Mesenchymal stem cell (in vitro differentiated cells and primary cell): ENCODE measurements at regions not wholly inside any gene's neighbourhood (a gene's known extent, or its start where the extent isn't known, plus 50 kb on each side); places are given as distances from the start of the nearest gene placed in this dataset.

ENCODE experiments used
- DNase-seq: peaks from one replicate; pipeline ENCODE4 v3.0.0-alpha.2; 2013
- H2AFZ ChIP-seq: one replicate; pipeline ENCODE4 v1.6.1; 2013; ENCODE audit warnings: low read depth, mild to moderate bottlenecking, control low read depth, inconsistent platforms, low read length, moderate library complexity
- H2AK5ac ChIP-seq: 2 replicates; pipeline ENCODE4 v1.6.1; 2013; ENCODE audit warnings: low read length, moderate library complexity, mild to moderate bottlenecking, inconsistent platforms; ENCODE audit not compliant: severe bottlenecking
- H2BK120ac ChIP-seq: one replicate; pipeline ENCODE4 v1.6.1; 2013; ENCODE audit warnings: low read depth, mild to moderate bottlenecking, inconsistent platforms, low read length, moderate library complexity
- H2BK12ac ChIP-seq, 2 experiments: one replicate each; pipeline ENCODE4 v1.6.1; 2013; ENCODE audit warnings: inconsistent platforms in 2 of 2, low read length in 2 of 2, mild to moderate bottlenecking in 2 of 2, moderate library complexity in 2 of 2, control low read depth in 1 of 2
- H2BK15ac ChIP-seq: one replicate; pipeline ENCODE4 v1.6.1; 2013; ENCODE audit warnings: mild to moderate bottlenecking, low read depth, inconsistent platforms; ENCODE audit not compliant: poor library complexity, severe bottlenecking
- H2BK5ac ChIP-seq: 2 replicates; pipeline ENCODE4 v1.6.1; 2013; ENCODE audit warnings: low read depth, mild to moderate bottlenecking, low read length, control low read depth, inconsistent platforms; ENCODE audit not compliant: poor library complexity, severe bottlenecking
- H3K14ac ChIP-seq, 2 experiments: one replicate each; pipeline ENCODE4 v1.6.1; 2013; ENCODE audit warnings: inconsistent platforms in 2 of 2, low read length in 2 of 2, control low read depth in 1 of 2, mild to moderate bottlenecking in 1 of 2, moderate library complexity in 1 of 2
- H3K18ac ChIP-seq, 2 experiments: one replicate each; pipeline ENCODE4 v1.6.1; 2013; ENCODE audit warnings: inconsistent platforms in 2 of 2, low read length in 2 of 2, control low read depth in 1 of 2, low read depth in 1 of 2, mild to moderate bottlenecking in 1 of 2
- H3K23ac ChIP-seq, 2 experiments: one replicate each; pipeline ENCODE4 v1.6.1; 2013; ENCODE audit warnings: inconsistent platforms in 2 of 2, low read length in 2 of 2, mild to moderate bottlenecking in 2 of 2, moderate library complexity in 2 of 2, control low read depth in 1 of 2
- H3K27ac ChIP-seq: 2 replicates; pipeline ENCODE4 v1.5.1; 2013; ENCODE audit warnings: mild to moderate bottlenecking, moderate library complexity, low read length, control low read depth, inconsistent platforms; ENCODE audit not compliant: poor library complexity, severe bottlenecking
- H3K27me3 ChIP-seq, 2 experiments: 2 replicates each; pipeline versions ENCODE4 v1.6.1 to v1.7.0; 2013; ENCODE audit warnings: low read length in 2 of 2, mild to moderate bottlenecking in 2 of 2, moderate library complexity in 2 of 2, control low read depth in 1 of 2, inconsistent platforms in 1 of 2; ENCODE audit not compliant: control insufficient read depth in 1 of 2, insufficient read depth in 1 of 2
- H3K36me3 ChIP-seq, 2 experiments: 2 replicates each; pipeline versions ENCODE4 v1.6.1 to v1.7.0; 2013; ENCODE audit warnings: low read length in 2 of 2, control low read depth in 1 of 2, inconsistent platforms in 1 of 2, low read depth in 1 of 2, mild to moderate bottlenecking in 1 of 2; ENCODE audit not compliant: insufficient read depth in 2 of 2, control insufficient read depth in 1 of 2
- H3K4ac ChIP-seq, 2 experiments: one replicate each; pipeline ENCODE4 v1.6.1; 2013; ENCODE audit warnings: inconsistent platforms in 2 of 2, low read length in 2 of 2, mild to moderate bottlenecking in 2 of 2, moderate library complexity in 2 of 2, control low read depth in 1 of 2, low read depth in 1 of 2
- H3K4me1 ChIP-seq: 2 replicates; pipeline ENCODE4 v1.6.1; 2013; ENCODE audit warnings: low read depth, low read length, control low read depth; ENCODE audit not compliant: control insufficient read depth, insufficient read depth
- H3K4me2 ChIP-seq: 2 replicates; pipeline ENCODE4 v1.6.1; 2013; ENCODE audit warnings: low read length, mild to moderate bottlenecking, inconsistent platforms; ENCODE audit not compliant: poor library complexity, severe bottlenecking
- H3K4me3 ChIP-seq, 2 experiments: 2 replicates each; pipeline versions ENCODE4 v1.5.1 to v1.7.0; 2013; ENCODE audit warnings: low read length in 2 of 2, mild to moderate bottlenecking in 2 of 2, control low read depth in 1 of 2, low read depth in 1 of 2; ENCODE audit not compliant: insufficient read depth in 1 of 2
- H3K79me1 ChIP-seq: replicated peaks from 2 replicates; pipeline ENCODE4 v1.6.1; 2013; ENCODE audit warnings: mild to moderate bottlenecking, control low read depth, low read length, inconsistent platforms; ENCODE audit not compliant: poor library complexity, severe bottlenecking
- H3K9ac ChIP-seq: 2 replicates; pipeline ENCODE4 v1.7.0; 2013; ENCODE audit warnings: mild to moderate bottlenecking, low read length, moderate library complexity
- H3K9me3 ChIP-seq: 2 replicates; pipeline ENCODE4 v1.7.0; 2013; ENCODE audit warnings: mild to moderate bottlenecking, low read length; ENCODE audit not compliant: control insufficient read depth
- H4K8ac ChIP-seq: one replicate; pipeline ENCODE4 v1.6.1; 2013; ENCODE audit warnings: inconsistent platforms, mild to moderate bottlenecking, low read length, moderate library complexity
- H4K91ac ChIP-seq: one replicate; pipeline ENCODE4 v1.6.1; 2013; ENCODE audit warnings: mild to moderate bottlenecking, low read length, inconsistent platforms
- WGBS: methylation state at CpG from one replicate; pipeline ENCODE4 v1.1.7; 2013; ENCODE audit warnings: mixed read lengths; 5-methylcytosine and 5-hydroxymethylcytosine counted together

- Histone ChIP-seq H3K27ac (no peak overlapping the region), H3K18ac (no peak overlapping the region), H3K14ac (peak overlapping the region in 1 of 2 experiments; percentile 11), H3K4me1 (peaks cover 1% of the 10 kb centered on the region), H3K79me1 (no peaks in the 10 kb centered on the region), H4K91ac (no peak overlapping the region), H2BK120ac (no peak overlapping the region), H2BK5ac (no peak overlapping the region), H2AK5ac (no peak overlapping the region), H3K4me2 (no peak overlapping the region), H3K27me3 (no peaks in the 10 kb centered on the region), H3K9me3 (no peaks in the 10 kb centered on the region), H3K4me3 (no peak overlapping the region), H3K4ac (no peak overlapping the region), H3K9ac (no peak overlapping the region), H3K36me3 (peaks cover 0 to 10% of the 10 kb centered on the region in 2 experiments), H2BK12ac (peak overlapping the region in 1 of 2 experiments; percentile 16), H3K23ac (no peak overlapping the region), H2BK15ac (no peak overlapping the region), H4K8ac (no peak overlapping the region), H2AFZ (no peak overlapping the region)
- no peak for DNase-seq
- 94% methylated on average over 5 of the region's 5 CpGs for WGBS
These were observed 240.4 kb upstream of the CELF2 start for GRCh38 chr10:10777279-10777678.

- H3K18ac ChIP-seq: no peak overlapping the region
- H3K4me2 ChIP-seq: no peak overlapping the region
- no peak overlapping the region for H4K91ac ChIP-seq
- H3K27ac ChIP-seq: no peak overlapping the region
- no peaks in the 10 kb centered on the region for H3K79me1 ChIP-seq
- H2AFZ ChIP-seq: no peak overlapping the region
- H2BK120ac ChIP-seq: no peak overlapping the region
- H2BK15ac ChIP-seq: no peak overlapping the region
- H3K4ac ChIP-seq: no peak overlapping the region
- H3K36me3 ChIP-seq: peaks cover 0 to 10% of the 10 kb centered on the region in 2 experiments
- no peaks in the 10 kb centered on the region for H3K9me3 ChIP-seq
- no peak overlapping the region for H3K9ac ChIP-seq
- no peaks in the 10 kb centered on the region for H3K27me3 ChIP-seq
- DNase-seq: no peak
- no peak overlapping the region for H2BK5ac ChIP-seq
- H2AK5ac ChIP-seq: no peak overlapping the region
- H4K8ac ChIP-seq: no peak overlapping the region
- 84% methylated on average over 5 of the region's 5 CpGs for WGBS
- peaks cover 1% of the 10 kb centered on the region for H3K4me1 ChIP-seq
- no peak overlapping the region for H2BK12ac ChIP-seq
- H3K14ac ChIP-seq: no peak overlapping the region
- H3K23ac ChIP-seq: no peak overlapping the region
- no peak overlapping the region for H3K4me3 ChIP-seq
These were observed 239.9 kb upstream of the CELF2 start for GRCh38 chr10:10777723-10778122.

- no peak for DNase-seq
- Histone ChIP-seq H2BK5ac (no peak overlapping the region), H3K4me2 (no peak overlapping the region), H4K8ac (no peak overlapping the region), H2BK120ac (no peak overlapping the region), H3K23ac (no peak overlapping the region), H3K4me3 (no peak overlapping the region), H4K91ac (no peak overlapping the region), H3K9me3 (no peaks in the 10 kb centered on the region), H2BK12ac (peak overlapping the region in 1 of 2 experiments; percentile 12), H3K14ac (no peak overlapping the region), H3K36me3 (peaks cover 0 to 10% of the 10 kb centered on the region in 2 experiments), H3K79me1 (no peaks in the 10 kb centered on the region), H2AFZ (no peak overlapping the region), H3K4me1 (peaks cover 1% of the 10 kb centered on the region), H3K18ac (no peak overlapping the region), H3K27me3 (no peaks in the 10 kb centered on the region), H3K9ac (no peak overlapping the region), H3K27ac (no peak overlapping the region), H2BK15ac (no peak overlapping the region), H3K4ac (no peak overlapping the region), H2AK5ac (no peak overlapping the region)
- 59% methylated on average over 2 of the region's 2 CpGs for WGBS
These were observed 238.7 kb upstream of the CELF2 start for GRCh38 chr10:10778959-10779358.

GRCh38 chr10:10779511-10779910 lies 238.2 kb upstream of the CELF2 start:
- Histone ChIP-seq H3K9ac (no peak overlapping the region), H3K18ac (no peak overlapping the region), H3K27ac (no peak overlapping the region), H2BK15ac (no peak overlapping the region), H2BK5ac (no peak overlapping the region), H2BK120ac (no peak overlapping the region), H2AK5ac (no peak overlapping the region), H3K4me2 (no peak overlapping the region), H3K4ac (no peak overlapping the region), H3K79me1 (no peaks in the 10 kb centered on the region), H3K27me3 (no peaks in the 10 kb centered on the region), H3K4me1 (peaks cover 1% of the 10 kb centered on the region), H3K9me3 (no peaks in the 10 kb centered on the region), H2BK12ac (no peak overlapping the region), H4K8ac (no peak overlapping the region), H4K91ac (no peak overlapping the region), H3K14ac (no peak overlapping the region), H3K36me3 (peaks cover 0 to 15% of the 10 kb centered on the region in 2 experiments), H3K23ac (no peak overlapping the region), H3K4me3 (no peak overlapping the region), H2AFZ (no peak overlapping the region)
- WGBS: 100% methylated on average over 3 of the region's 3 CpGs
- no peak for DNase-seq
